GM12892 (cell line): ENCODE measurements at regions not wholly inside any gene's neighbourhood (a gene's known extent, or its start where the extent isn't known, plus 50 kb on each side); places are given as distances from the start of the nearest gene placed in this dataset.

Experiments
- POLR2A ChIP-seq: IDR thresholded peaks from 2 replicates; pipeline ENCODE4 v1.6.1; 2011; ENCODE audit warnings: low read depth, low read length, control low read depth
- TAF1 ChIP-seq: IDR thresholded peaks from 2 replicates; pipeline ENCODE4 v1.6.1; 2011; ENCODE audit warnings: low read depth, mild to moderate bottlenecking, control low read depth, low read length, borderline replicate concordance

- TF ChIP-seq POLR2A (no peak), TAF1 (no peak)
Measured at GRCh38 chr4:45855857-45856256, 268.0 kb downstream of the GABRG1 start.
